Hippocampal formation (tissue), 2 donors: ENCODE measurements at regions not wholly inside any gene's neighbourhood (a gene's known extent, or its start where the extent isn't known, plus 50 kb on each side); places are given as distances from the start of the nearest gene placed in this dataset.
"Not testable (repeated sequence)": the region's sequence is repeated elsewhere in the genome, so short reads cannot be mapped to it uniquely, and the experiment has no call there.

Source experiments
- DNase-seq, 2 donors: peaks; one replicate each; lab custom pipeline; 2025; lab: John Stamatoyannopoulos, UW

DNA sequence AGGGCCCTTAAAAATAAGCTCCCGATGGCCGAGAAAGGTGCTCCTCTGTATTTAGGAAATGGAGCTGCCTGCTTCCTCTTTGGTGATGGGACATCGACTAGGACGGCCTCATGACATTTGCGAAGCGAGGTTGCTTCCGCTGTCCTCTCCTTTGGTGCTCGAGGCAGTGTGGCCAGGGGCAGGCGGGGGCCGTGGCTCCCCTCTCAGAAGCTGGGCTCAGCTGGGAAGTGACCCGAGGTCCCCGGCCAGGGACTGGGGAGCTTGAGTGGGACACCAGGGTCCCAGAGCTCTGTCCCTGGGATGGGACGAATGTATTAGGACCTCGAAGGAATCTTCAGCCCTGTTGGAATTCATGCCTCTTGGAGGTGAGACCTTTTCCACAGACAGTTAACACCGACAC lies 151.1 kb downstream of the CTTN start:
- no peak for DNase-seq

DNA sequence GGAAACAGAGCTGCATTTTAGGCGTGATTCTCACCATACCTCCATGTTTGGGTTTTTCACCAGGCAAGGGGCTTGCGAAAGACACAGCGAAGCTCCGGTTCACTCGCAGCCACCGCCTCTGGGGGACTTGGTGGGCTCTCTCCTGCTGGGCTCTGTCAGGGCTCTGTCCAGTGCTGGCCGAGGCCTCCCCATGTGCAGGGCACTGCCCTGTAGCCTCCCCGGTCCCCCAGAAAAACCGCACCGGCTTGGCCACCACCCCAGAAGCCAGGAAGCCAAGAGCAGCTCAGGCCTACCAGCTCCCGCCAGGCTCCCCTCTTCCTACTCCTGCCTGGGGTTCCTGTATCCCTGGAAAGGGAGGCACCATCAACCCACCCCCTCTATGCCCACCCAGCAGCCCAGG lies 151.5 kb downstream of the CTTN start:
- DNase-seq: no peak

DNA sequence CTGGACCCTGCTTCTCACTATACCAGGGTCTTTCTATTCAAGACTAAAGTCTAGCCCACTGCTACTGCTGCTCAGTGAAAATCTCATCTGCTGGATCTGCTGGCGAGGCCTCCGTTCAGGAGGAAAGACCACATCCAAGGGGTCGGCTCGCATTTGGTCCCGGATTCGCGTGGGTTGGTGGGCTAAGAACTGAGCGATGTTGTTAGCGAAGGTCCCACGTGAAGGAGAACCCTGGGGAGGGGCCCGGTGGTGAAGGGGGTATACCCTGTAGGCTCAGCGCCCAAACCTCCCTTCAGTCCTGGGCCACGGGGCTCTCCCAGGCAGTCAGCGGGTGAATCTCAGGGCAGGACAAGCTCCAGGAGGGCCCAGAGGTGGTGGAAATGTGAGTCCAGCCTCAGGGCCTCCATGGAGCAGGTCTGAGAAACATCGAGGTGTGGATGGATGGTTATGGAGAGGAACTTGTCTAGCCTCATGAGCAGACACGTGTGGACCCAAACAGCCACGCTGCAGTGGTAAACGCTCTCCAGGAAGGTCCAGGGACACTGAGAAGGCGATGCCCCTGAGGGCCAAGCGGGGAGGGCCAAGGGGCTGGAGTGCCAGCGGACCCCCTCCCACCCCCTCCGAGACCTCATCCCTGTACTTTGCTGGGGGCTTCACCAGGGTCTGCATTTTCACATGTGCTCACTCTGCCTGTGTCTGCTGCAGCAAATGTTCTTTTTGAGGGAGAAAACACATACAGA lies 152.3 kb downstream of the CTTN start:
- no peak for DNase-seq

DNA sequence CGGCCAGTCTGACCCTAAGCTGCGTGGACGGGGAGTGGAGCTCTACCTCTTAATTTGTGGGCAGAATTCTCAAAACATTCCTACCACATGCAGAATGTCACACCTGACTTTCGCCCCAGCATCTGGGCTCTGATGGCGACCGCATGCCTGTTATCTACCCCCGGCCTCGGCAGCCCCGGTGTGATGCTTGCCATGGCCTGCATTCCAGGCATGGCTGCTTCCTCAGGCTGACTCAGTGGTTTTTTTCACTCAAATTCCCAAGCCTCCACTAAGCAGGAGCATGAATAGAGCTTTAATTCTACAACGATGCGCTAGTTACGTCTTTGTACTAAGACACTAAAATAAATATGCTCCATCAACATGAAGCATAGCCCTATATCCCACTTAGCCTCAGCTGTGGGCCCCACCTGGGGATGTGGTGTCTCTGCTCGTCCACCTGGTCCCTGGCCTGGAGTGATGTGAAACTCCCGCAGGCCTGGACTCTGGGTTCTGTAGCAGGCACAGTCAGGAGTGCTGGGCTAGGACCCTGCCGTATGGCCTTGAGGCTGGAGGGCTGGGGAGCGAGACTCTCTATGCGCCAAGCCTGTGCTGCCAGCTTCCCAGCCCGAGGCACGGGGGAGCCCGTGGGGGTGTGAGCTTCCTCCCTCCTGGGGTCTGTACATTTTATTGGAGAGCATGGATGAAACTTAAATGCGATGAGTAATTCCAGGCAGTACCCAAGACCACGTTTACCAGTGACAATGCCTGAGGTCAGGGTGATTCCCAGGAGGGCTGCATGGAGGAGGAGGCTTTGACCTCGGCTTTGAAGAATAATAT lies 153.2 kb downstream of the CTTN start:
- no peak for DNase-seq

DNA sequence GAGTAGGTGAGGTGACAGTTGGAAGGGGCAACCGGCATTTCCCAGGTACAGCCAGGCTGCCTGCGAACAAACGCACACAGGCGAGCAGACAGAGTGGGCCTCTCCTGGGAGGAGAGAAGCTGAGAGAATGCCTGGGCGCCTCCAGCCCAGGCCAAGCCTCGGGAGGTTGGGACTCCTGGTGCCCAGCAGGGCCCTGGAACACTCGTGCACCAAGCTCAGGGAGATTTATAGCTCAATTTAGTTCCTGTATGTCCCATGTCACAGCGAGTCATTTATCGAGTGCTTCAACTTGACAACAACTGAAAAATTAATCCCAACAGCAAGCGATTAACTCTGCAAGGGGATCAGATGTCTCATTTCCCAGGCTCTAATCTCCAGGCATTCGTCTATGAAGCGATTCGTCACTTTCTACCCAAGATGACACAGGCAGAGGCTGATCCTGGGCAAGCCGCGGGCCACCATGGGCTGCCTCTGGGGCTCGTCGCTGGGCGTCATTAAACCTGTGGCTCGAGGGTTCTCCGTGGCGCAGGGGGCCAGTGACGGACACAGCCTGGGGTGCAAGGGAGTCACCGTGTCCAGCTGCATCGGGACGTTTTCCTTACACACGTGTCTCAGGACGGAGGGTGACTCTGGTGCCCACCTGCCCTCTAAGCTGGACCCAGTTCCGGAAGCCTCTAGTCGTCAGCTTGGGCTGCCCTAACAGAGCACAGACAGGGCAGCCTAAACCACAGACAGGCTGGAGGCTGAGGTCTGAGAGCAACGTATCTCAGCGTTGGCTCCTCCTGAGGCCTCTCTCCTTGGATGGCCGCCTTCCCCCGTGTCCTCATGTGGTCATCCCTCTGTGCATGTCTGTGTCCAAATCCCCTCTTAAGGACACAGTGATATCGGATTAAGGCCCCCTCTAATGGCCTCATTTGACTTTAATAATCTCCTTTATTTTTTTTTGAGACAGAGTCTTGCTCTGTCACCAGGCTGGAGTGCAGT lies 154.1 kb downstream of the CTTN start:
- no peak for DNase-seq

DNA sequence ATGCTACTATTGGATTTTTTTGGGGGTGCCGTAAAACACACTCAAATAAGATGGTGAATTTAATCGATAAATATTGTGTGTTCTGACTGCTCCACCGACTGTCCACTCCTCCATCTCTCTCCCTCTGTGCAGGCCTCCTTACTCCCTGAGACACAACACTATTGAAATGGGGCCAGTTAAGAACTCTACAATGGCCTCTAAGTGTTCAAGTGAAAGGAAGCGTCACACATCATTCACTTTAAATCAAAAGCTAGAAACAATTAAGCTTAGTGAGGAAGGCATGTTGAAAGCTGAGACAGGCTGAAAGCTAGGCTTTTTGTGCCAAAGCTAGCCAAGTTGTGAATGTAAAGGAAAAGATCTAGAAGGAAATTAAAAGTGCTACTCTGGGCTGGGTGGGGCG lies 156.7 kb downstream of the CTTN start:
- no peak for DNase-seq

DNA sequence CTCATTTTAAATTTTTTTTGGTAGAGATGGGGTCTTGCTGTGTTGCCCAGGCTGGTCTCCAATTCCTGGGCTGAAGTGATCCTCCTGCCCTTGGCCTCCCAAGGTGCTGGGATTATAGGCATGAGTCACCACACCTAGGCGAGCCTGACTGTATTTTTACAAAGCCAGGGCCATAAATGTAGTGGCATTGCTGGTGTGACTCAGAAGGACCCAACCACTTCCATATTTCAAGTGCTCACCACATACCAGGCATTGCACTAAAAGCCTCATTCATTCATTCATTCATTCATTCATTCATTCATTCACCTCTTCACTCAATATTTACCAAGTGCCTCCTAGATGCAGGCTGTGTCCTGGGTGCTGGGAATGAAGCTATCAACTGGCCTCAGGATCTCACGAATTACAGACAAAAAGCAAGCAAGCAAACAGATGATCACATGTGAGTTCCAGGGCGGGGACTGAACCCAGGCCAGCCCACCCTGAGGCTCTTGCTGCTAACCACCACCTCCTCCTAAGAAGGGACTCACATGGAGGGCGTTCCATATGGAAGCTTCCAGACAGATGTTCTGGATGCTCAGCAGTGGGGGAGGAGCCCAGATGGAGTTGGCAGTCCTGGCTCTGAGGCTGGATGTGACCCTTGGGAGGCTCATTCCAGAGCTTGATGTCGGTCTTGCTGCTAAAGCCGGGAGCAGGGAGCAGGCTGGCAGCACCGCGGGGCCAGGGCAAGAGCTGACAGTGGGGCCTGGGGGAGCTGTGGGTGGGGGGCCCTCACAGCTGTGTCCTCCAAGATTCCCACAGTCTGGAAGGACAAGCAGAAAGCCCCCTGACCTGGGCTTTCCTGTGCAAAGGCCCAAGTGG lies 158.8 kb downstream of the CTTN start:
- DNase-seq: no peak

DNA sequence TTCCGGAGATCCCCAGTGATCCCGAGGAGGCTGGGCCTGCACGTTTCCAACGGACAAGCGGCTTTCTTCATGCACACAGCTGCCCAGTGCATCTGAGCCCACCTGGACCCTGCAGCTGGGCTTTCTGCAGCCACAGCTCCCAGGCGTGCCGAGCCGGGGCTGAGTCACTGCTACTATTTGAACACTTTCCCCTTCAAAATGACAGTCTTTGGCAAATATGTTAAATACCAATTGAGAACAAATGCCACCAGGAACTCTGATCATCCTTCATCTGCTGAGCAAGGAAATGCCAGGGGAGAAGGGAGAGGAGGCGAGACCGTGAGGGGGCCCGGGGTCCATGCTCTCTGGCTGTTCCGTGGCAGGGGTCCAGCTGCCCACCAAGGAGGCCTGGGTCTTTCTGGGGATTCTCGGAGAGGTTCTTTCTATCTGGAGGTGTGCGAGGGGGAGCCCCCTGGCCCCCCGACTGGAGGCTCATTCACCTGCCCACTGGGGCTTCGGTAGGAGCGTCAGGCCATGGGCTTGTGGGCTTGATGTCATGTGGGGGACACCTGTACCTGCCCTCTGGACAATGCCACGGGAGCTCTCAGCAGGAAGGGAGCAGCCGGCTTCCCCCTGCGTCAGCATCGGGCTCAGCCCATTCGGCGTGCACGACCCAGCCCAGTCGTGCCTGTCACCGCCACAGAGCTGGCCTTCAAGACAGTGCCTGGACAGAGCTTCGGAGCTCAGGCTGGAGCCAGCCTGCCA lies 159.6 kb downstream of the CTTN start:
- DNase-seq: no peak

DNA sequence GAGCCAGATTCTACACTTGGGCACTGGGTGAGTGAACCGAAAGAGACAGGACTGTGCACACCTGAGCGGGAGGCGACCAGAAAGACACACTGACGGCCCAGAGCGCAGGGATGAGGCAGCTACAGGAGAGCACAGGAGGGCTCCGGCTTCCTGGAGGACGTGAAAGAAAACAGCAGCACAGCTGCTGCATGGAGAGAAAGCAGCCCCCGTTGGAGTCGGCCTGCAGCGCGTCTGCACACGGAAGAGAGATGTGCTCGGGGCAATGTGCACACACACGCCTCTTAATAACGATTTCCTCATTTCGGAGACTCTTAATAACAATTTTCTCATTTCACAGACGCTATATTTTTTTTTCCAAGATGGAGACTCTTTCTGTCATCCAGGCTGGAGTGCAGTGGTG lies 160.4 kb downstream of the CTTN start:
- DNase-seq: no peak

DNA sequence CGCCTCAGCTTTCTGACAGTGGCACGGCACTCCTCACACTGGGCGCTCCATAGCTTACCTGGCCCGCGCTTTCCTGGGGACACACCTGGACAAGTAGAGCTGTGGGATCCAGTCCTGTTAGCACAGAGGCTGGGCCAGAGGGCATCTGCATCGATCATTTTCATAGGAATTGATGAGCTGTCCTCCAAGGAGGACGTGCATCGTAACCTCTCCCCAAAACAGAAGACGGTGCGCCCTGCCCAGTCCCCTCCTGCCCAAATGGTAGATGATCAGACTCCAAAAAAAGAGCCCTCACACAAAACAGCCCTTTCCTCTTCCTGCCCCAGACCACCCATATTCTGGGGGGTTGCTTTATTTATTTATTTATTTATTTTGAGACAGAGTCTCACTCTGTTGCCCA lies 161.2 kb downstream of the CTTN start:
- no peak for DNase-seq

DNA sequence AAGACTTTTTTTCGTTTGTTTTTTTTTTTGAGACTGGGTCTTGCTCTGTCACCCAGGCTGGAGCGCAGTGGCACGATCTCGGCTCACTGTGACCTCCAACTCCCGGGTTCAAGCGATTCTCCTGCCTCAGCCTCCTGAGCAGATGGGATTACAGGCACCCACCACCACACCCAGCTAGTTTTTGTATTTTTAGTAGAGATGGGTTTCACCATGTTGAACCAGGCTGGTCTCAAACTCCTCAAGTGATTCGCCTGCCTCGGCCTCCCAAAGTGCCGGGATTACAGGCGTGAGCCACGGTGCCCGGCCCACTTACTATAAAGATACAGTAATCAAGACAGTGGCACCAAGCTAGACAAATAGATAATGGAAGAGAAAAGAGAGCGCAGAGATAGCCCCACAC lies 162.3 kb downstream of the CTTN start:
- DNase-seq: not testable (repeated sequence)

DNA sequence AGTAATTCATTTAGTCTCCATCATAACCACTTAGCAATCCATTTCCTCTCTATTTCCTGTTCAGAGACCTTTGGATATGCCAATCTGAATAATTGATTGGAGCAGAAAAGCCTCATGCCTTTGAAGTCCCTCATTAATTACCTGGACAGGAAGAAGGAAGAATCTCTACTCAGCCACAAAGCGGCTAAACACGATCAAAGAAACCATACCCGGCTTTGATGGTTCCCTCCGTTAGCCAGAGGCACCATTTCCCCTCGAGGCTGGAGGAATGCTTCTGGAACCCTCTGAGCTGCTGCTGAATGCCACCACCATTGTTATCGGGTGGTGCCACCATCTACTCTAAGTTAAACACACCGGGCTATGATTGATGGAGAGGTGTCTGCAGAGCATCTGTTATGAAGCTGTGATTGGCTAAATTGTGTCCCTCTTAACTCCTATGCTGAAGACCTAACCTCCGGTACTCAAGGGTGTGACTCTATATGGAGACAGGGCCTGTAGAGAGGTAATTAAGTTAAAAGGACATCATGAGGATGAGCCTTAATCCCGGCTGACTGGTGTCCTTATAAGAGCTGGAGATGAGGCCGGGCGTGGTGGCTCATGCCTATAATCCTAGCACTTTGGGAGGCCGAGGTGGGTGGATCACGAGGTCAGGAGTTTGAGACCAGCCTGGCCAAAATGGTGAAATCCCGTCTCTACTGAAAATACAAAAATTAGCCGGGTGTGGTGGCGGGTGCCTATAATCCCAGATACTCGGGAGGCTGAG lies 168.6 kb downstream of the CTTN start:
- no peak for DNase-seq

DNA sequence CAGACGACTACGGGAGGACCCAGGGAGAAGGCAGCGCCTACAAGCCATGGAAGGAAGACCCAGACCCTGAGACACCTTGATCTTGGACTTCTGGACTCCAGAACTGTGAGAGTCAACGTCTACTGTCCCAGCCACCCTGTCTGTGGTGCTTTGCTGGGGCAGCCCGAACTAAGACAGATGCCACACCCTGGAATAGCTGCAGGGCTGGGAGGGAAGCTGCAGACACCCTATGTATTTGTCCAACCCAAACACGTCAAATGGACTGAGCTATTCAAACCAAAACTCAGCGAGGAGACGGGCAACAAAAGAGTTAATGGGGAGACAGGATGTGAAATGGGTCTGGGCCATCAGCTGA lies 169.3 kb downstream of the CTTN start:
- no peak for DNase-seq

DNA sequence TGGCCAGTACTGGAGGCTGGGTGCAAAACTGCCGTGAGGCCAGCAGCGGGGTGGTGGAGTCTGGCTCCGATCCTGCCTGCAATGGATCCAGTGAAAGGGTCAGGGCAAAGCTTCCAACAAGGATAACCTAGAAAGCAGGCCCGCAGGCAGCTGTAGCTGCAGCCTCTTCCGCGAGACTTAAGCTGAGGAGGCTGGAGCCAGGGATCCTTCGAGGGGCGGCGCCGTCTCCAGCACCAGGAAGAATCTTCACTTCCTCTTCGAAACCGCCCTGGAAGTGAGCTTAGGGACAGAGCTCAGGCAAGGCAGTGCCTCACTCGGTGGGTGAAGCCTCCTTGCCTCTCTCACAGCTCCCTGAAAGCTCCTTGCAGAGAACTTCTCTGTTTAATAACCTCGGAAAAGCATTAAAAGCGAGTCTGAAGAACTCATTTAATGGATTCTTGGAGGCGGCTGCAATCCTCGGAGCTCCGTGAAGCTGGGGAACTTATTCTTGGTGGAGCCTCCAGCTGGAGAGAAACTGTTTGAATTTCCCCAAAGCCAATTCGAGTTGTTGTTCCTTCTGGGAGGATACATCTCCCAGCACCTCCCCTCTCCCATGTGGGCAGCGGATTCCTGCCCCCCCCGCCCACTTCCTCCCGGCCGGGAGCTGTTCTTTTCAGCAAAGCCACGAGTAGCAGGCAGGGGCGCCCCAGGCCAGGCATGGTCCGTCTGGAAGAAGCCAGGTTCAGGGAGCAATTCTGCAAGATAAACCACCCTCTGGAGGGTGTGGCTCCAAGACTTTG lies 169.9 kb downstream of the CTTN start:
- no peak for DNase-seq

DNA sequence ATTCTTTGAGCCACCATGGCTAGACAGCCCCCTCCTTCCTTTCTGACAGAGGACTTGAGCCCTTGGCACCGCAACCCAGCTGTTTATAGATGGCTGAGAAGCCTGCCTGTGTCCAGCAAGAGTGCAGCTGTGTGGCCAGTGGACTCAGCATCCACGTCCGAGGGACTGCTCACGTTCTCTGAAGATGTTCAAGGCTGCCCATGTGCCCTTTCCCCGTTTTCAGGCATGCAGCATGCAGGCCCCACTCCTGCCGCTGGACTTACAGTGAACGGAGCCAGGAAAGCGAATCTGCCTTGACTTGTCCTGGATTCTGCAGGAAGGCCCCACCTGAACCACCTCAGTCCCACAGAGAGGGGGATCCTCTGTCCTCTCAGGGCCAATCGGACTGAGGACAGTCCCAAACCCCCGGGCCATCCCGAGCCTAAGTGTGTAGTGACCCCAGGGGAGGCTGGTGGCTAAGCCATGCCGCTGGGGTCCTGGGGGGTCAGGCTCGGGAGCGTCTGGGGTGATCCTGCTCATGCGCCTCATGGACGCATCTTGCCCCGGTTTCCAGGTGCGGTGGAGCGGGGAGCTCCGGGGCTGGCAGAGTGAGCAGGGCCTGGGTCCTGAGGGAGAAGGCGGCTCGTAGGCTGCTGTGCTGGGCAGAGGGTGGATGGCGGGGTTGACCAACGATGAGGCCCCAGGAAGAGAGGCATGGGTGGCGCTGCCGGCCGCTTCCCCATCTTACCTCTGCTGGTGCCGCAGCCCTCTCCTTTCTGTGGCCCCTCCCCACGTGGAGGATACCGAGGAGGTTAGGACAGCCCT lies 170.7 kb downstream of the CTTN start:
- DNase-seq: no peak

DNA sequence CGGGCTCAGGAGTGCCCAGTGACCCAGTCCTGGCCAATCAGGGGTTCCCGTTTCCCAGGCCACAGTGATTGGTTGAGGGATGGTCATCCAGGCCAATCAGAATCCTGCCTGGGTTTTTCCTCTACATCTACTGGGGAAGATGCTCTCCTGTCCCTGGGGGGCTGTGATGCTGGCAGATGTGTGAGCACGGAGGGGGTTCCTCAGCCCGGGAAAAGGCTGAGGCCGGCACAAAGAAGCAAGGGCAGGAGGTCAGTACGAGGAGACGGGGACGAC lies 171.2 kb downstream of the CTTN start:
- no peak for DNase-seq

DNA sequence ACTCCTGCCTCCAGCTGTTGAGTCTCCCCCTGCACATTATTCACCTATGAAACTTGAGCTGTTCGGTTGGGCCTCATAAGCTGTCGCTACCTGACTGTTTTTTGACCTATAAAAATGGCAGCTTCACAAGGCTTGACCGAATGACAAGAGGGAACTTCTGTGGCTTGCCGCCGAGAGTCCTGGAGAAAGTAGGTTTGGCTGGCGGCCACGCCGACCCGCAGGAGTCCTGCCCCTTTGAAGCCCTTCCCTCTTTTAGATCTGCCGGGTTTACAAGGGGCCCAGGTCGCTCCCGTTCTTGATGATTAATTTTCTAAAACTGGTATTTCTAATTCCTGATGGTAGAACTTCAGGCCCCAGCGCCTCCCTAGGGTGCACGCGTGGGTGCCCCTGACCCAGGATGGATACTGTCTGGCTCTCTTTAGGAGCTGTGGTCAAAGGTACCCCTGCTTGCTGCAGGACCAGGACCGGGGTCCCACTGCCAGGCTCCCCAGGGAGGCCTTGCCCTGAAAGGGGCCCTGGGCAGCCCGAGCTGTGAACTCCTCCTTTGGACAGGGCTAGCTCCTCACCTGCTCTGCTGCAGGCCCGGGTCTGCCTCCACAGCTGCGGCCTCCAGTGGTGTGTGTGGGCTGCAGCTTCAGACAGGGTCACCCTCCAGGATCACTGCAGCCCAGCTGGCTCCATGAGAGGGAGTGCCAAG lies 171.8 kb downstream of the CTTN start:
- no peak for DNase-seq
